HL-60 (cell line): ENCODE measurements at regions not wholly inside any gene's neighbourhood (a gene's known extent, or its start where the extent isn't known, plus 50 kb on each side); places are given as distances from the start of the nearest gene placed in this dataset.

Experiments
- DNase-seq, 2 experiments: peaks; one replicate each; pipeline ENCODE4 v3.0.0-alpha.2; 2010 to 2020; ENCODE audit warnings: low read depth in 1 of 2, low spot score in 1 of 2
- H3K27ac ChIP-seq: fragments of 250-450 bp; sonication (Bioruptor Pico); replicated peaks from 2 replicates; pipeline ENCODE4 v1.5.1; 2020; ENCODE audit warnings: mild to moderate bottlenecking, moderate library complexity
- H3K27me3 ChIP-seq: fragments of 250-450 bp; sonication (Bioruptor Pico); 2 replicates; pipeline ENCODE4 v1.5.1; 2021; ENCODE audit warnings: mild to moderate bottlenecking, moderate library complexity; ENCODE audit not compliant: insufficient read depth, poor library complexity, severe bottlenecking
- H3K4me3 ChIP-seq: replicated peaks from 2 replicates; pipeline ENCODE4 v1.5.1; 2011; ENCODE audit warnings: mild to moderate bottlenecking, control low read depth, low read length; ENCODE audit not compliant: insufficient read depth
- GABPA ChIP-seq: IDR thresholded peaks from 2 replicates; pipeline ENCODE4 v1.6.1; 2012; ENCODE audit warnings: low read depth
- POLR2AphosphoS5 ChIP-seq: IDR thresholded peaks from 2 replicates; pipeline ENCODE4 v1.6.1; 2012; ENCODE audit warnings: low read depth
- SPI1 ChIP-seq: IDR thresholded peaks from 2 replicates; pipeline ENCODE4 v1.6.1; 2012; ENCODE audit warnings: low read depth, mild to moderate bottlenecking, borderline replicate concordance
- TF ChIP-seq, protein P1 (sequence below): IDR thresholded peaks from 2 replicates; pipeline ENCODE4 v1.6.1; 2012; ENCODE audit warnings: low read depth; ENCODE audit not compliant: insufficient replicate concordance
- TF ChIP-seq, protein P2 (sequence below): IDR thresholded peaks from one replicate; pipeline ENCODE4 v1.5.1; 2011; ENCODE audit warnings: low read length, control low read depth, inconsistent platforms; ENCODE audit not compliant: insufficient read depth

DNA sequence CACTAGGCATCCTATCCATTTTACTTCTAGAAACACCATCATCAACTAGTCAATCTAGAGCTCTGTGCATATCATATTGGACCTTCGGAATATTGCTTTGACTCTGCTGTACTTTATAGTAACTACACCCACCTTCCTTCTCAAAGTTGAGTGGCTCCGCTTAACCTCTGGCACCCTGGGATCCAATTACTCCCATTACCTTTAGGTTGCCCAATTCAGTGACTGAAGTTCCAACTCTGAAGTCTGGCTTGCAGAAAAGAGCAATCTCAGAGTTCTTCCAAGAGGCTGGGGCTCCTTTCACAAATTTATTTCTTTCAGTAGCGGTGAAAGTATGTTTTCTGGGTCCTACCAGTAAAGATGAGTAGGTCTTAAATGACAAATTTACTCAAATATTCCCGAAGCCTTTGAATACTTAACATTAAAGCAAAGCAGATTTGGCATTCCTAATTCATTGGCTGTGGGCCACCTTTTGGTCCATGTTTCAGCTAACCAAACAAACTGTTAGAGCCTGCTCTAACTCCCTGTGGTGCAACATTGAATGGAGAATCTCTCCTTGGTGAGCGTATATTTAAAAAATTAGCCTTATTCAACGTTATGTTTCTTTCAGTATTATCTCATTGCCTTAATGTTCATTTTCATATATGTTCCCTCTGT, 1215.8 kb downstream of the RAPGEF2 start:
- Histone ChIP-seq H3K27me3 (no peaks in the 10 kb centered on the region), H3K4me3 (no peak overlapping the region), H3K27ac (no peak overlapping the region)
- TF ChIP-seq, protein P1, sequence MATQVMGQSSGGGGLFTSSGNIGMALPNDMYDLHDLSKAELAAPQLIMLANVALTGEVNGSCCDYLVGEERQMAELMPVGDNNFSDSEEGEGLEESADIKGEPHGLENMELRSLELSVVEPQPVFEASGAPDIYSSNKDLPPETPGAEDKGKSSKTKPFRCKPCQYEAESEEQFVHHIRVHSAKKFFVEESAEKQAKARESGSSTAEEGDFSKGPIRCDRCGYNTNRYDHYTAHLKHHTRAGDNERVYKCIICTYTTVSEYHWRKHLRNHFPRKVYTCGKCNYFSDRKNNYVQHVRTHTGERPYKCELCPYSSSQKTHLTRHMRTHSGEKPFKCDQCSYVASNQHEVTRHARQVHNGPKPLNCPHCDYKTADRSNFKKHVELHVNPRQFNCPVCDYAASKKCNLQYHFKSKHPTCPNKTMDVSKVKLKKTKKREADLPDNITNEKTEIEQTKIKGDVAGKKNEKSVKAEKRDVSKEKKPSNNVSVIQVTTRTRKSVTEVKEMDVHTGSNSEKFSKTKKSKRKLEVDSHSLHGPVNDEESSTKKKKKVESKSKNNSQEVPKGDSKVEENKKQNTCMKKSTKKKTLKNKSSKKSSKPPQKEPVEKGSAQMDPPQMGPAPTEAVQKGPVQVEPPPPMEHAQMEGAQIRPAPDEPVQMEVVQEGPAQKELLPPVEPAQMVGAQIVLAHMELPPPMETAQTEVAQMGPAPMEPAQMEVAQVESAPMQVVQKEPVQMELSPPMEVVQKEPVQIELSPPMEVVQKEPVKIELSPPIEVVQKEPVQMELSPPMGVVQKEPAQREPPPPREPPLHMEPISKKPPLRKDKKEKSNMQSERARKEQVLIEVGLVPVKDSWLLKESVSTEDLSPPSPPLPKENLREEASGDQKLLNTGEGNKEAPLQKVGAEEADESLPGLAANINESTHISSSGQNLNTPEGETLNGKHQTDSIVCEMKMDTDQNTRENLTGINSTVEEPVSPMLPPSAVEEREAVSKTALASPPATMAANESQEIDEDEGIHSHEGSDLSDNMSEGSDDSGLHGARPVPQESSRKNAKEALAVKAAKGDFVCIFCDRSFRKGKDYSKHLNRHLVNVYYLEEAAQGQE = no peak
- no peak for TF ChIP-seq GABPA
- no peak for TF ChIP-seq SPI1
- TF ChIP-seq, protein P2, sequence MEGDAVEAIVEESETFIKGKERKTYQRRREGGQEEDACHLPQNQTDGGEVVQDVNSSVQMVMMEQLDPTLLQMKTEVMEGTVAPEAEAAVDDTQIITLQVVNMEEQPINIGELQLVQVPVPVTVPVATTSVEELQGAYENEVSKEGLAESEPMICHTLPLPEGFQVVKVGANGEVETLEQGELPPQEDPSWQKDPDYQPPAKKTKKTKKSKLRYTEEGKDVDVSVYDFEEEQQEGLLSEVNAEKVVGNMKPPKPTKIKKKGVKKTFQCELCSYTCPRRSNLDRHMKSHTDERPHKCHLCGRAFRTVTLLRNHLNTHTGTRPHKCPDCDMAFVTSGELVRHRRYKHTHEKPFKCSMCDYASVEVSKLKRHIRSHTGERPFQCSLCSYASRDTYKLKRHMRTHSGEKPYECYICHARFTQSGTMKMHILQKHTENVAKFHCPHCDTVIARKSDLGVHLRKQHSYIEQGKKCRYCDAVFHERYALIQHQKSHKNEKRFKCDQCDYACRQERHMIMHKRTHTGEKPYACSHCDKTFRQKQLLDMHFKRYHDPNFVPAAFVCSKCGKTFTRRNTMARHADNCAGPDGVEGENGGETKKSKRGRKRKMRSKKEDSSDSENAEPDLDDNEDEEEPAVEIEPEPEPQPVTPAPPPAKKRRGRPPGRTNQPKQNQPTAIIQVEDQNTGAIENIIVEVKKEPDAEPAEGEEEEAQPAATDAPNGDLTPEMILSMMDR = no peak
- no peak for TF ChIP-seq POLR2AphosphoS5
- no peak for DNase-seq

DNA sequence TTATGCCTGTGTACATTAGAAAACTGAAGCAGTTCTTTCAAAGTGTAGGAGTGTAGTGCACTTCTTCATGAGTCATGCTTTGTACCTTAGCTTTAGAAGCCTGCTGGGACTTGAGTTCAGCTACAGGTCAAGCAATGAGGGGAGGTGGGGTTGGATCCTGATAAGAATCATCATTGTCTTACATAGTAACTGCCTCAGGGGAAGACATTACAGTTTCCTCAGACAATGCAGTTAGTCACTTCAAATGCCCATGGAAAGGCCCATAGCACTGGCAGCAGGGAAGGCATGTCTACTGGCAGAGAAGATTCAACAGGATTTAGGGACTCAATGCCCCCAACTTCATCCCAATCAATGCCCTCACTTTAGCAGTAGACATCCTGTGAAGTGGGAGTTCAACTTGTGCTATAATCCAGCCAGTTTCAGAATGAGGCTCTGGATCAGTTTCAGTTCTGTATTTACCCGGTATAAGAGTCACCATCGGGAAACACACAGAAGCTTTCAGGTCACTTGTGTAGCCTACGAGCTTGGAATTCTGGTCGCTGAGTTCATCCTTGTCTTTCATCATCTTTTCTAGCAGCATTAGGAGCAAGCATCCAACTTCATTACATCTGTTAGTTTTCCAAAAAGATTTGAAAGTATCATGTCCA, 1216.5 kb downstream of the RAPGEF2 start:
- Histone ChIP-seq H3K27ac (no peak overlapping the region), H3K4me3 (no peak overlapping the region), H3K27me3 (no peaks in the 10 kb centered on the region)
- DNase-seq = no peak
- TF ChIP-seq GABPA (no peak), SPI1 (no peak), POLR2AphosphoS5 (no peak)
- TF ChIP-seq, protein P2 = no peak
- TF ChIP-seq, protein P1 = no peak

DNA sequence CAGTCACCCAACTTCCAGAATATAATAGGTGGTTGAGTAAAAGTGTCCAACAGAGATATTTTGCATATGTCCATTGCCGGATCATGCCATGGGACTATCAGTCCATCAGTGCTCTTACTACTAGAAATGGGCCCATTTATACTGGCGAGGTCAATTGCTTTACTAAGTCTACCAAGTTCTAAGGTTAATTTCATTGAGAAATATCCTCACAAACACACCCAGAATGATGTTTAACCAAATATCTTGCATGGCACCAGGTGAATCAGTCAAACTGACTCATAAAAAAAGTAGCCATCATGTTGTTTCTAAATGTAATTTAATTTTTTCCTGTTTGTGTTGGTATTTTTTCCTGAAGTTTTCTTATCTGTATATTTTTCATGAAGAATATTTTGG, 1217.0 kb downstream of the RAPGEF2 start:
- Histone ChIP-seq H3K27ac (no peak overlapping the region), H3K27me3 (no peaks in the 10 kb centered on the region), H3K4me3 (no peak overlapping the region)
- TF ChIP-seq, protein P2 = no peak
- TF ChIP-seq SPI1 = no peak
- no peak for TF ChIP-seq POLR2AphosphoS5
- TF ChIP-seq GABPA = no peak
- TF ChIP-seq, protein P1 = no peak
- DNase-seq = no peak
